AG04449 (cell line): ENCODE measurements at regions not wholly inside any gene's neighbourhood (a gene's known extent, or its start where the extent isn't known, plus 50 kb on each side); places are given as distances from the start of the nearest gene placed in this dataset.

Experiments
- CTCF ChIA-PET: fragments of 350-600 bp; formaldehyde crosslinking; extraction: SDS; loops from one replicate; lab custom pipeline; 2021; ENCODE audit warnings: antibody characterized with exemption; lab: Yijun Ruan, JAX
- POLR2A ChIA-PET: fragments of 400-600, 350-600 bp; formaldehyde crosslinking; extraction: SDS; loops from one replicate; lab custom pipeline; 2020; ENCODE audit warnings: antibody characterized with exemption, inconsistent platforms; lab: Yijun Ruan, JAX
- DNase-seq: peaks from one replicate; pipeline ENCODE4 v3.0.0-alpha.2; 2010; ENCODE audit warnings: low read depth, low spot score
- H3K4me3 ChIP-seq: 2 replicates; pipeline ENCODE4 v1.5.1; 2011; ENCODE audit warnings: low read depth, mild to moderate bottlenecking, control low read depth, low read length
- TF ChIP-seq, protein P1 (sequence below): IDR thresholded peaks from one replicate; pipeline ENCODE4 v1.5.1; 2011; ENCODE audit warnings: mild to moderate bottlenecking, moderate library complexity, low read length, control low read depth, inconsistent platforms; ENCODE audit not compliant: insufficient read depth; ENCODE audit errors: missing control alignments

DNA sequence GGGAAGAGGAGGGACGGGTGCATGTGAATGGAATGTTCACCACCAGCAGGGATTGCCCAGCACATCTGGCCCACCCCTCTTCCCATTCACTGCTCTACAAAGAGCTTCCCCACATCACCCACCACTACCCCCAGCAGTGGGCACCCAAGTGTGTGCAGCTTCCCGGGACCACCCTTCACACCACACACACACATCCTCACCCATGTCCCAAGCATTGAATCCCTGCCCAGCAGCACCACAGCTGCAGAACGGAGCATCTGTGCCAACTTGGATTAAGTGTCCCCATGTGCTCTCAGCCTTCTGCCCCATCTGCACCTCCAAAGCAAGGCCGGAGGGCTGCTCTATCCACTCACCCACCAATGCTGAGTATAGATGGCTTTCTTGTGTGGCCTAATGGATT, 141.4 kb downstream of the PSMG1 start:
- DNase-seq, result no peak
- TF ChIP-seq, protein P1, sequence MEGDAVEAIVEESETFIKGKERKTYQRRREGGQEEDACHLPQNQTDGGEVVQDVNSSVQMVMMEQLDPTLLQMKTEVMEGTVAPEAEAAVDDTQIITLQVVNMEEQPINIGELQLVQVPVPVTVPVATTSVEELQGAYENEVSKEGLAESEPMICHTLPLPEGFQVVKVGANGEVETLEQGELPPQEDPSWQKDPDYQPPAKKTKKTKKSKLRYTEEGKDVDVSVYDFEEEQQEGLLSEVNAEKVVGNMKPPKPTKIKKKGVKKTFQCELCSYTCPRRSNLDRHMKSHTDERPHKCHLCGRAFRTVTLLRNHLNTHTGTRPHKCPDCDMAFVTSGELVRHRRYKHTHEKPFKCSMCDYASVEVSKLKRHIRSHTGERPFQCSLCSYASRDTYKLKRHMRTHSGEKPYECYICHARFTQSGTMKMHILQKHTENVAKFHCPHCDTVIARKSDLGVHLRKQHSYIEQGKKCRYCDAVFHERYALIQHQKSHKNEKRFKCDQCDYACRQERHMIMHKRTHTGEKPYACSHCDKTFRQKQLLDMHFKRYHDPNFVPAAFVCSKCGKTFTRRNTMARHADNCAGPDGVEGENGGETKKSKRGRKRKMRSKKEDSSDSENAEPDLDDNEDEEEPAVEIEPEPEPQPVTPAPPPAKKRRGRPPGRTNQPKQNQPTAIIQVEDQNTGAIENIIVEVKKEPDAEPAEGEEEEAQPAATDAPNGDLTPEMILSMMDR, result no peak
- POLR2A ChIA-PET, result no interaction called here
- no peak overlapping the region for H3K4me3 ChIP-seq
- CTCF ChIA-PET, result interaction anchor here (1.4 kb wide), 1 partner anchor 96 kb away, joined by 3 read pairs; no protein-coding TSS in a partner anchor

DNA sequence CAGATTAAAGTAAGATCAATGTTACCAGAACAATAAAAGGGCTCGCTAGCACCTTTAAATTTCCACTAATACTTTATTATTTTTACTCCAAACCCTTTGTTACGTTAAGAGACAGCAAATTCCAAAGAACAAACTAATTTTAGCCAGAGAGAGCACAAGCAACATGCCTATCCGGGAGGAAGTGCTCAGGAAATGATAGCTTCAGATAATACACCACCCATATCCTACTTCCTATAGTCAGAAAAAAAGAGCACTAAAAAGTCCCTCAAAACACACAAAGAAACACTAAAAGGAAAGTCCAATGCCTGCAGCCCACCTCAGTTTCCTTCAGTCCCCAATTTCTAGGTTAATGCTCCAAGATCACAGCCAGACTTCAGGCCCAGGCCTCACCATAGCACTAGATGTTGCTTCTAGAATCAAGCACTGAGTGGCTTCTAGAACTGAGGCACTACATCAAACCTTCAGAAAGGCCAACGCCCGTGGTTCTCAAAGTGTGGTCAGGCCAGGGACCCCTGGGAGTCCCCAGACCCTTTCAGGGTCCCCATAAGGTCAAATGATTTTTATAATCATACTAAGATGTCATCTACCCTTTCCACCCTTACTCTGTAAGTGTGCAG, 142.6 kb downstream of the PSMG1 start:
- ChIA-PET CTCF (interaction anchor here (1.4 kb wide), 1 partner anchor 97 kb away, joined by 3 read pairs; no protein-coding TSS in a partner anchor), POLR2A (no interaction called here)
- TF ChIP-seq, protein P1, result no peak
- no peak overlapping the region for H3K4me3 ChIP-seq
- no peak for DNase-seq

DNA sequence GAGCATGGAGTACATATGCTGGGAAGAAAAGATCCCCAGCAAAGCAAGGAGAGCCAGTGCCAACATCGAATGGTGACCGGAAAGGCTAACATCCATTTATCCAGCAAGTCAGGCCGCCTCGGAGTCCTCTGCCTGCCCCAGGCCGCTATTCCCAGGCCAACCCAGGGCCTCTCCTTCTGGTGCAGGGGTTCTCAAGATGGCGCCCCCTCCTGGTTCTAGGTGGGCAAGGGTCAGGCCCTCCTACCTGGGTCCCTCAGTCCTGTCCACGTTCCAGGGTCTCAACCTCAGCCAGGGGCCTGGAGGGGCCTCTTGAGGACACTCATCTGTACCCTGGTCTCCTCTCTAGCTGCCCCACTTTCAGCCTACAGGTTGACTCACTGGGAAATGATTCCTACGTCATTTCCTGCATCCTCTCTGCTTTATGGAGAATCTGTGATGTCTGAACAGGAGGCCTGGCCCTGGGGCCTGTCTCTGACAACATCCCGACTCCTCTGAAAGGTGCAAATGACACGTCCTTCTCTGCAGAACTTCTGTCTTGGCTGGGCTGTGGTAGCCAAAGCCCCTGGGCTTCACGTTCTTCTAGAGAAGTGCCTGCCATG, 145.3 kb downstream of the PSMG1 start:
- DNase-seq, result no peak
- TF ChIP-seq, protein P1, result no peak
- H3K4me3 ChIP-seq, result no peak overlapping the region
- CTCF ChIA-PET, result no interaction called here
- POLR2A ChIA-PET, result no interaction called here

DNA sequence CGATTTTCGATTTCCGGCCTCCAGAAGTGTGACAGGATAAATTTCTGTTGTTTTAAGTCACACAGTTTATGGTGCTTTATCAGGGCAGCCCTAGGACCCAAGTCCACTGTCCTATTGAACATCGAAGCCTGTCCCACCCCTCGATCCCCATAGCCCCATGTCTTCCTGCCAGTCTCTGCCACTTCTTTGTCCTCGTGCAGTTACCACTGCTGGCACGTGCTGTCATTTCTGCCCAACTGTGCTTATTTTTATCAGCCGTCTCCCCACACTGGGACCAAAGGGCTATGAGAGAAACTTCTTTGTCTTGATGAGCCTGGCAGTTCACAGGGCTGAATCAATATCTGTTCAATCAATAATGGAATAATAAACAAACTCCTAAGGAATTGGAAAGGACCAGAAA, 146.7 kb downstream of the PSMG1 start:
- TF ChIP-seq, protein P1, result no peak
- ChIA-PET CTCF (interaction anchor here (0.6 kb wide), 1 partner anchor 232 kb away, joined by 3 read pairs; no protein-coding TSS in a partner anchor), POLR2A (no interaction called here)

DNA sequence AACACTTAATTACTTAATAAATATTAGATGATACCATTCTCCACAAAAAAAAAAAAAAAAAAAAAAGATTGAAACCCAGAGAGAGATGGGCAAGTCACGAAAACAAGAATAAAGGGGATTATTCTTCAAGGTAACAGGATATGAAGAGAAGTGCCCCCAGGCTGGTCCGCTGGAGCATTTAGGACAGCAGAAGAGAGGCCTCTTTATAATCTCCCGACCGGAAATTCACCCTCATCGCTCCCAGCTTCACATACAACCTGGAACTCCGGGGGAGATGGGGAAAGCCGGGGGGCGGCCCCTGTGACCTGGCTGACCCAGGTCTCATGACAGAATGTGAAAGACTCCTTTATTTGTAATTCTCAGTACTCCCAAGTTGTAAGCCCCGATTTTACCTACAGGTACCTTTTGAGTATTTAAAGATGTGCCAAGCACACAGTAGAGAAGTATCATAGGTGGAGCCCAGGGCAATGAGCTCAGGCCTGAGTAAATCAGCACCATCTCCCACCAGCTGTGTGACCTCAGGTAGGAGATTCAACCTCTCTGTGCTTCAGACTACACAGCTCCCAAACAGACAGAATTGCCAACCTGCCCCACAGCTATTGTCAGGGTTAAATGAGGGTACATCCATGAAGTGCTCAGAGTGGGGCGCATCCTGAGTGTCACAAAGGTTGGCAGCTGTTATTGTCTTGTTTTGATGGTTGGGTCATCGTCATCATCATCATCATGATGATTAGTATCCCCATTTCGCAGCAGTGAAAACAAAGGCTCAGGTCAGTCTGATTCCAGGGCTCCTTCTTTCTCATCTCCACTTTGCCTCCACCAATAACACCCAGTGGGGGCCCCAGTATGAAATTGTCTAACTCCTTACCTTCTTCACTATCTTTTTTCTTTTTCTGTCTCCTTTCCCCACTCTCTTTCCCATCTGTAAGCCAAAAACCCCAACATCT, 148.4 kb downstream of the PSMG1 start:
- no peak overlapping the region for H3K4me3 ChIP-seq
- TF ChIP-seq, protein P1, result no peak
- CTCF ChIA-PET, result interaction anchor here (1.4 kb wide), 1 partner anchor 15 kb away, joined by 6 read pairs; no protein-coding TSS in a partner anchor
- no peak for DNase-seq
- POLR2A ChIA-PET, result no interaction called here

More for the DNA sequence above, 146.7 kb downstream of the PSMG1 start:
- H3K4me3 ChIP-seq, result no peak overlapping the region
- no peak for DNase-seq
